ENCODE measurements at regions not wholly inside any gene's neighbourhood (a gene's known extent, or its start where the extent isn't known, plus 50 kb on each side); places are given as distances from the start of the nearest gene placed in this dataset.
"Not testable (repeated sequence)": the region's sequence is repeated elsewhere in the genome, so short reads cannot be mapped to it uniquely, and the experiment has no call there.

DNA sequence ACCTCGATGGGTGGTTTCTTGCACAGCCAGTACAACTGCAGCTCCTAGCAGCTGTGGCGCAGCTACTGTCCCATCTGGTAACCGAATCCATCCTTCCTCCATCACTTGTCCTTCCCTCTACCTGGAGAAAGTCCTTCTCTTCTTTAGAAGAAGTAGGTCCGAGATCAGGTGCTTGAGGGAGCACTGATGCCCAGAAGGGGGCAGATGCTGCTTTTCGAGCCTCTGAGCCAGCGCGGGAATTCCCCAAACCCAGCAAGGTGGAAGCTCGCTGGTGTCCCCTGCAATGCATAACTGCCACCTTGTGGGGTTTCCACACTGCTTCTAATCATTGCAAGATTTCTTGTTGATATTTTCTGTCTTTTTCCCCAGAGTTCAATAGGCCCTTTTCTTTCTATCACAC, 127.4 kb downstream of the ADRA2C start:
- TF ChIP-seq, protein P1, sequence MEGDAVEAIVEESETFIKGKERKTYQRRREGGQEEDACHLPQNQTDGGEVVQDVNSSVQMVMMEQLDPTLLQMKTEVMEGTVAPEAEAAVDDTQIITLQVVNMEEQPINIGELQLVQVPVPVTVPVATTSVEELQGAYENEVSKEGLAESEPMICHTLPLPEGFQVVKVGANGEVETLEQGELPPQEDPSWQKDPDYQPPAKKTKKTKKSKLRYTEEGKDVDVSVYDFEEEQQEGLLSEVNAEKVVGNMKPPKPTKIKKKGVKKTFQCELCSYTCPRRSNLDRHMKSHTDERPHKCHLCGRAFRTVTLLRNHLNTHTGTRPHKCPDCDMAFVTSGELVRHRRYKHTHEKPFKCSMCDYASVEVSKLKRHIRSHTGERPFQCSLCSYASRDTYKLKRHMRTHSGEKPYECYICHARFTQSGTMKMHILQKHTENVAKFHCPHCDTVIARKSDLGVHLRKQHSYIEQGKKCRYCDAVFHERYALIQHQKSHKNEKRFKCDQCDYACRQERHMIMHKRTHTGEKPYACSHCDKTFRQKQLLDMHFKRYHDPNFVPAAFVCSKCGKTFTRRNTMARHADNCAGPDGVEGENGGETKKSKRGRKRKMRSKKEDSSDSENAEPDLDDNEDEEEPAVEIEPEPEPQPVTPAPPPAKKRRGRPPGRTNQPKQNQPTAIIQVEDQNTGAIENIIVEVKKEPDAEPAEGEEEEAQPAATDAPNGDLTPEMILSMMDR (conservative IDR thresholded peaks at IDR 0.05) = not testable (repeated sequence)
- not testable (repeated sequence) for TF ChIP-seq EZH2 (IDR thresholded peaks at IDR 0.05; ENCODE audit: low read depth)

All from PC-9 (cell line).